ENCODE measurements at regions not wholly inside any gene's neighbourhood (a gene's known extent, or its start where the extent isn't known, plus 50 kb on each side); places are given as distances from the start of the nearest gene placed in this dataset.

- DNase-seq = no peak
Observed at GRCh38 chr10:108862676-108863350, 1060.5 kb downstream of the XPNPEP1 start.

GRCh38 chr10:108861181-108861754 lies 1062.0 kb downstream of the XPNPEP1 start:
- no peak for DNase-seq

- no peak for DNase-seq
Observed at GRCh38 chr10:108852211-108852610, 1071.1 kb downstream of the XPNPEP1 start.

- DNase-seq = no peak
Observed at GRCh38 chr10:108850138-108850854, 1073.0 kb downstream of the XPNPEP1 start.

GRCh38 chr10:108849688-108850087 lies 1073.6 kb downstream of the XPNPEP1 start:
- DNase-seq = no peak

GRCh38 chr10:108849186-108849585 lies 1074.1 kb downstream of the XPNPEP1 start:
- no peak for DNase-seq

- no peak for DNase-seq
Observed at GRCh38 chr10:108848046-108848445, 1075.3 kb downstream of the XPNPEP1 start.

- DNase-seq = no peak
Observed at GRCh38 chr10:108840944-108841343, 1082.4 kb downstream of the XPNPEP1 start.

- DNase-seq = no peak
Observed at GRCh38 chr10:108836362-108836761, 1086.9 kb downstream of the XPNPEP1 start.

- no peak for DNase-seq
Observed at GRCh38 chr10:108822026-108822425, 1101.3 kb downstream of the XPNPEP1 start.

- no peak for DNase-seq
Observed at GRCh38 chr10:108819302-108819701, 1104.0 kb downstream of the XPNPEP1 start.

- DNase-seq = no peak
Observed at GRCh38 chr10:108817584-108817983, 1105.7 kb downstream of the XPNPEP1 start.

- DNase-seq = no peak
Observed at GRCh38 chr10:108817135-108817534, 1106.2 kb downstream of the XPNPEP1 start.

- DNase-seq = no peak
Observed at GRCh38 chr10:108812906-108813305, 1110.4 kb downstream of the XPNPEP1 start.

GRCh38 chr10:108812296-108812695 lies 1111.0 kb downstream of the XPNPEP1 start:
- DNase-seq = no peak

GRCh38 chr10:108808228-108808627 lies 1115.1 kb downstream of the XPNPEP1 start:
- DNase-seq = no peak

GRCh38 chr10:108801775-108802517 lies 1121.4 kb downstream of the XPNPEP1 start:
- no peak for DNase-seq

- DNase-seq = no peak
Observed at GRCh38 chr10:108801220-108801619, 1122.1 kb downstream of the XPNPEP1 start.

GRCh38 chr10:108797573-108797972 lies 1125.7 kb downstream of the XPNPEP1 start:
- DNase-seq = no peak

- DNase-seq = no peak
Observed at GRCh38 chr10:108791794-108792474, 1131.4 kb downstream of the XPNPEP1 start.

GRCh38 chr10:108791030-108791429 lies 1132.3 kb downstream of the XPNPEP1 start:
- no peak for DNase-seq

- no peak for DNase-seq
Observed at GRCh38 chr10:108789919-108790318, 1133.4 kb downstream of the XPNPEP1 start.

Measured in muscle of arm (tissue), 1 donor.